ENCODE measurements at regions not wholly inside any gene's neighbourhood (a gene's known extent, or its start where the extent isn't known, plus 50 kb on each side); places are given as distances from the start of the nearest gene placed in this dataset.

DNA sequence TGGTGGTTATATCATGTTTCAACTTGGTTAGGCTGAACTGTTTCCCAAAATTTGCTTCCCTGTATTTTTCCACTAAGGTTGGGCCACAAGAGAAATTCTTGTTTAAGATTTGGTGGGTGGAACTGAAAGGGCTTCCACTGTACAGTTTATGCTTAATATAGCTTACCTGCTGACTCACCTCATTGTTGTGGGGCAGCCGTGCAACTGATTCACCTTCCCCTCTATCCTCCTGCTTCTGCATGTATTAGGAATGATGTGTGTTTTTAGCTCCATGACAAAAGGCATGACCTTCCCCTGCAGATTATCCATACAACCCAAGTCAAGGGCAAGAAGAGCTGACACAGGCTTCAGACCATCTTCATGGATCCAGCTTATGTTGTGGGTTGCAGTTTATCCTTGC, 98.4 kb upstream of the GULP1 start:
- no peaks in the 10 kb centered on the region for H3K36me3 Mint-ChIP-seq
- no peaks in the 10 kb centered on the region for H3K4me1 Mint-ChIP-seq (ENCODE audit: unreplicated experiment)
- no peak overlapping the region for H3K4me3 Mint-ChIP-seq
- DNase-seq (ENCODE audit: extremely low spot score, unreplicated experiment), result no peak
- no peaks in the 10 kb centered on the region for H3K9me3 Mint-ChIP-seq
- H3K27me3 Mint-ChIP-seq, result no peaks in the 10 kb centered on the region
- H3K27ac Mint-ChIP-seq, result no peak overlapping the region
- TF ChIP-seq, protein P1, sequence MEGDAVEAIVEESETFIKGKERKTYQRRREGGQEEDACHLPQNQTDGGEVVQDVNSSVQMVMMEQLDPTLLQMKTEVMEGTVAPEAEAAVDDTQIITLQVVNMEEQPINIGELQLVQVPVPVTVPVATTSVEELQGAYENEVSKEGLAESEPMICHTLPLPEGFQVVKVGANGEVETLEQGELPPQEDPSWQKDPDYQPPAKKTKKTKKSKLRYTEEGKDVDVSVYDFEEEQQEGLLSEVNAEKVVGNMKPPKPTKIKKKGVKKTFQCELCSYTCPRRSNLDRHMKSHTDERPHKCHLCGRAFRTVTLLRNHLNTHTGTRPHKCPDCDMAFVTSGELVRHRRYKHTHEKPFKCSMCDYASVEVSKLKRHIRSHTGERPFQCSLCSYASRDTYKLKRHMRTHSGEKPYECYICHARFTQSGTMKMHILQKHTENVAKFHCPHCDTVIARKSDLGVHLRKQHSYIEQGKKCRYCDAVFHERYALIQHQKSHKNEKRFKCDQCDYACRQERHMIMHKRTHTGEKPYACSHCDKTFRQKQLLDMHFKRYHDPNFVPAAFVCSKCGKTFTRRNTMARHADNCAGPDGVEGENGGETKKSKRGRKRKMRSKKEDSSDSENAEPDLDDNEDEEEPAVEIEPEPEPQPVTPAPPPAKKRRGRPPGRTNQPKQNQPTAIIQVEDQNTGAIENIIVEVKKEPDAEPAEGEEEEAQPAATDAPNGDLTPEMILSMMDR (conservative IDR thresholded peaks at IDR 0.05), result no peak

DNA sequence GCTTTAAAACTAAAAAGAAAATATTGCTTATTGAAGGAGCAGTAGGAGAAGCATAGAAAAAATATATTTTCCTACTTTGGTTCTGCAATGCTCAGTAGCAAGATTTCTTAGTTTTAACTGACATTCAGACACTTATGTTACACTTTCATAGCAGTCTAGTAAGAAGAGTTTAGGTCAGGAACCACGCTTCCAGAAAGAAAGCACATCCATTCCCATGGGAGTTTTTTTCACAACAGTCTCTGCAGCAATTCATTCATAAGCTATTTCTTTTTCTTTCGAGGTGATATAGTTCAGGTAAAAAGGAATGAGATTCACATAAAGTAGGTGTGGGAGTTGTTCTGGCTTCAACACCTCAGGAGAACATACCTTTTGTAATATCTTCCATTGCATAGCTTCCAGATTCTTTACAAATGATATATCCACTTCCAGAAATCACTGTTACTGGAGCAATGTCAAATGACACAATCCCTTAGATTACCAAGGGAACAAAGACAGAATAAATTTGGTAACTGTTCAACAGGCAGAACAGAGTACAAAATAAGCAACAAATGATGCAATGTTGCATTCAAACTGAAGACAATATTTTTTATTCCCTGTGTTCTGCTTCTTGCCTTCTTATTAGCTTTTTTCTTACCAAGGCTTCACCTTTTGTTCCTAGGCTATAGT, 95.2 kb upstream of the GULP1 start:
- DNase-seq (ENCODE audit: extremely low spot score, unreplicated experiment), result no peak
- Mint-ChIP-seq H3K4me3 (no peak overlapping the region), H3K4me1 (ENCODE audit: unreplicated experiment) (no peaks in the 10 kb centered on the region), H3K27me3 (no peaks in the 10 kb centered on the region), H3K27ac (no peak overlapping the region), H3K9me3 (no peaks in the 10 kb centered on the region), H3K36me3 (no peaks in the 10 kb centered on the region)
- TF ChIP-seq, protein P1 (conservative IDR thresholded peaks at IDR 0.05), result no peak

DNA sequence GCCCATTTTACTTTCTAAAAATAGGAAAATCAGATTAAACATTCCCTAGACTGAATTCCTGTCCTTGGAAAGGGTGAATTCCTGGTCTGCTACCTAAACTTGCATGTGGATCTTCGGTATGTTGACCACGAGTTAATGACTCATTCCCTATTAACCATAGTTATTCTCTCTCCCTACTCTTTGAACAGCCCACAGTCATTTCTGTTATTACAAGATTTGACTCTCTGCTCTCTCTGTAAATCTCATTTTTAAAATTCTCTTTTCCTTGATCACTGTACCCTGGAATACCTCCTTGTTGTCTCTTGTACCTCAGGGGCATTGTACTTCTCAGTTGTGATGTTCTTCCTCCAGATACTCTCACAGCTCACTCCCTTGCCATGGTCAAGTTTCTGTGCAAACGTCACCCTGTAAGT, 92.0 kb upstream of the GULP1 start:
- no peak overlapping the region for H3K27ac Mint-ChIP-seq
- DNase-seq (ENCODE audit: extremely low spot score, unreplicated experiment), result no peak
- no peaks in the 10 kb centered on the region for H3K9me3 Mint-ChIP-seq
- TF ChIP-seq, protein P1 (conservative IDR thresholded peaks at IDR 0.05), result no peak
- H3K4me1 Mint-ChIP-seq (ENCODE audit: unreplicated experiment), result no peaks in the 10 kb centered on the region
- H3K4me3 Mint-ChIP-seq, result no peak overlapping the region
- no peaks in the 10 kb centered on the region for H3K27me3 Mint-ChIP-seq
- H3K36me3 Mint-ChIP-seq, result no peaks in the 10 kb centered on the region

GRCh38 chr2:188201639-188202038, 90.0 kb upstream of the GULP1 start:
- DNase-seq (ENCODE audit: extremely low spot score, unreplicated experiment), result no peak
- Mint-ChIP-seq H3K9me3 (no peaks in the 10 kb centered on the region), H3K4me3 (no peak overlapping the region), H3K27ac (no peak overlapping the region), H3K4me1 (ENCODE audit: unreplicated experiment) (peaks cover 4% of the 10 kb centered on the region), H3K27me3 (no peaks in the 10 kb centered on the region), H3K36me3 (no peaks in the 10 kb centered on the region)
- TF ChIP-seq, protein P1 (conservative IDR thresholded peaks at IDR 0.05), result no peak

- H3K36me3 Mint-ChIP-seq, result no peaks in the 10 kb centered on the region
- no peak for DNase-seq (ENCODE audit: extremely low spot score, unreplicated experiment)
- no peak overlapping the region for H3K27ac Mint-ChIP-seq
- H3K4me3 Mint-ChIP-seq, result no peak overlapping the region
- H3K27me3 Mint-ChIP-seq, result no peaks in the 10 kb centered on the region
- H3K9me3 Mint-ChIP-seq, result no peaks in the 10 kb centered on the region
- TF ChIP-seq, protein P1 (conservative IDR thresholded peaks at IDR 0.05), result no peak
- H3K4me1 Mint-ChIP-seq (ENCODE audit: unreplicated experiment), result peaks cover 4% of the 10 kb centered on the region
These were observed 88.9 kb upstream of the GULP1 start for GRCh38 chr2:188202777-188203176.

GRCh38 chr2:188203776-188204175, 87.9 kb upstream of the GULP1 start:
- H3K27me3 Mint-ChIP-seq, result no peaks in the 10 kb centered on the region
- no peak overlapping the region for H3K4me3 Mint-ChIP-seq
- no peaks in the 10 kb centered on the region for H3K36me3 Mint-ChIP-seq
- DNase-seq (ENCODE audit: extremely low spot score, unreplicated experiment), result no peak
- TF ChIP-seq, protein P1 (conservative IDR thresholded peaks at IDR 0.05), result no peak
- no peaks in the 10 kb centered on the region for H3K9me3 Mint-ChIP-seq
- H3K4me1 Mint-ChIP-seq (ENCODE audit: unreplicated experiment), result peaks cover 4% of the 10 kb centered on the region
- H3K27ac Mint-ChIP-seq, result no peak overlapping the region

Data from type B pancreatic cell (in vitro differentiated cells).